ENCODE measurements at regions not wholly inside any gene's neighbourhood (a gene's known extent, or its start where the extent isn't known, plus 50 kb on each side); places are given as distances from the start of the nearest gene placed in this dataset.

GRCh38 chr5:17794815-17795214 lies 160.6 kb downstream of the TAF11L14 start (continued):
- no peak for TF ChIP-seq ZNF462 (CRISPR knock-in tag; IDR thresholded peaks at IDR 0.05)

GRCh38 chr5:17796142-17796541 lies 161.9 kb downstream of the TAF11L14 start:
- peaks cover 2% of the 10 kb centered on the region for H3K27me3 Mint-ChIP-seq (ENCODE audit: insufficient read depth, low read depth, poor library complexity)
- Histone ChIP-seq H3K4me2 (no peak overlapping the region), H3K27ac (ENCODE audit: low read depth) (no peak overlapping the region), H3K4me3 (no peak overlapping the region), H3K79me2 (replicated peaks; ENCODE audit: insufficient read depth) (no peaks in the 10 kb centered on the region), H3K9me2 (ENCODE audit: insufficient read depth) (no peaks in the 10 kb centered on the region), H3K4me1 (ENCODE audit: insufficient read depth) (no peaks in the 10 kb centered on the region), H3F3A (replicated peaks; ENCODE audit: low read depth) (no peaks in the 10 kb centered on the region), H3K36me3 (ENCODE audit: insufficient read depth) (no peaks in the 10 kb centered on the region), H4K20me1 (replicated peaks; ENCODE audit: insufficient read depth) (no peaks in the 10 kb centered on the region), H3K27me3 (ENCODE audit: insufficient read depth) (no peaks in the 10 kb centered on the region), H2AFZ (no peak overlapping the region)
- no peaks in the 10 kb centered on the region for H3K36me3 Mint-ChIP-seq (ENCODE audit: low read depth)
- H3K27ac Mint-ChIP-seq: no peak overlapping the region
- no peak overlapping the region for H3K4me3 Mint-ChIP-seq
- TF ChIP-seq NANOG (IDR thresholded peaks at IDR 0.05; ENCODE audit: borderline replicate concordance) (no peak), ZNF331 (CRISPR knock-in tag; IDR thresholded peaks at IDR 0.05; ENCODE audit: low read depth) (no peak), CREB1 (CRISPR knock-in tag; IDR thresholded peaks at IDR 0.05; ENCODE audit: low read depth) (no peak), POLR2AphosphoS5 (IDR thresholded peaks at IDR 0.05; ENCODE audit: low read depth) (no peak), EZH2phosphoT487 (IDR thresholded peaks at IDR 0.05; ENCODE audit: unreplicated experiment) (no peak)
- no peaks in the 10 kb centered on the region for H3K9me3 Mint-ChIP-seq
- peaks cover 3% of the 10 kb centered on the region; the same call in 1 of the 3 replicates for H3K4me1 Mint-ChIP-seq
- no peak for DNase-seq (ENCODE audit: low spot score)
- no peak for ATAC-seq
